Coronary artery (tissue), 2 donors: ENCODE measurements at regions not wholly inside any gene's neighbourhood (a gene's known extent, or its start where the extent isn't known, plus 50 kb on each side); places are given as distances from the start of the nearest gene placed in this dataset.

Source experiments
- DNase-seq: peaks from one replicate; pipeline ENCODE4 v3.0.0-alpha.2; 2017; ENCODE audit warnings: low spot score
- H3K27ac ChIP-seq, 2 donors: fragments of 200-600 bp; sonication (generic); one replicate each; pipeline ENCODE4 v1.5.1; 2016 to 2019
- H3K4me3 ChIP-seq: fragments of 200-600 bp; sonication (generic); 2 replicates; pipeline ENCODE4 v1.5.1; 2016; ENCODE audit warnings: mild to moderate bottlenecking, moderate library complexity
- CTCF ChIP-seq: fragments of 200-600 bp; sonication (generic); IDR thresholded peaks from one replicate; pipeline ENCODE4 v1.5.1; 2019; ENCODE audit warnings: antibody characterized with exemption

- Histone ChIP-seq H3K27ac (no peak overlapping the region), H3K4me3 (no peak overlapping the region)
- DNase-seq = no peak
- no peak for TF ChIP-seq CTCF
Measured at GRCh38 chr7:121557034-121557892, 161.2 kb upstream of the FAM3C start.

GRCh38 chr7:121555558-121555957 is 159.4 kb upstream of the FAM3C start:
- Histone ChIP-seq H3K27ac (no peak overlapping the region), H3K4me3 (no peak overlapping the region)
- TF ChIP-seq CTCF = no peak
- DNase-seq = no peak

GRCh38 chr7:121547544-121548092 is 151.5 kb upstream of the FAM3C start:
- H3K4me3 ChIP-seq = no peak overlapping the region
- TF ChIP-seq CTCF = peak; percentile 34
- DNase-seq = no peak

GRCh38 chr7:121546632-121547543 is 150.8 kb upstream of the FAM3C start:
- no peak for DNase-seq
- TF ChIP-seq CTCF = no peak
- Histone ChIP-seq H3K4me3 (no peak overlapping the region), H3K27ac (no peak overlapping the region)

More at GRCh38 chr7:121547544-121548092, 151.5 kb upstream of the FAM3C start:
- H3K27ac ChIP-seq = no peak overlapping the region

GRCh38 chr7:121545418-121545817 is 149.3 kb upstream of the FAM3C start:
- Histone ChIP-seq H3K27ac (no peak overlapping the region), H3K4me3 (no peak overlapping the region)
- no peak for TF ChIP-seq CTCF
- DNase-seq = no peak

GRCh38 chr7:121544726-121545125 is 148.6 kb upstream of the FAM3C start:
- DNase-seq = no peak
- Histone ChIP-seq H3K4me3 (no peak overlapping the region), H3K27ac (no peak overlapping the region)
- no peak for TF ChIP-seq CTCF
